OCI-LY1 (cell line): ENCODE measurements at regions not wholly inside any gene's neighbourhood (a gene's known extent, or its start where the extent isn't known, plus 50 kb on each side); places are given as distances from the start of the nearest gene placed in this dataset.

Experiments
- CTCF ChIP-seq: fragments of 200-600 bp; sonication (generic), shearing (Covaris generic); IDR thresholded peaks from 2 replicates; pipeline ENCODE4 v1.5.1; 2017; ENCODE audit warnings: mild to moderate bottlenecking, antibody characterized with exemption, low read length, moderate library complexity, mixed read lengths
- EZH2 ChIP-seq: fragments of 200-600 bp; sonication (generic), shearing (Covaris generic); IDR thresholded peaks from 2 replicates; pipeline ENCODE4 v1.8.0; 2017; ENCODE audit warnings: borderline replicate concordance, mixed run types, mild to moderate bottlenecking, antibody characterized with exemption, low read length, moderate library complexity, mixed read lengths

GRCh38 chr5:125416055-125416454 is 669.6 kb upstream of the ZNF608 start:
- TF ChIP-seq CTCF = no peak
- TF ChIP-seq EZH2 = no peak
